HG02759 (cell line): ENCODE measurements at regions not wholly inside any gene's neighbourhood (a gene's known extent, or its start where the extent isn't known, plus 50 kb on each side); places are given as distances from the start of the nearest gene placed in this dataset.
"Not testable (repeated sequence)": the region's sequence is repeated elsewhere in the genome, so short reads cannot be mapped to it uniquely, and the experiment has no call there.

ENCODE experiments used
- ATAC-seq: cut with Tn5 transposase; IDR thresholded peaks from one replicate; pipeline ENCODE4 v1.9.1; 2021; ENCODE audit warnings: mild to moderate bottlenecking, moderate library complexity; ENCODE audit not compliant: unreplicated experiment

- not testable (repeated sequence) for ATAC-seq
Measured at GRCh38 chr5:125691738-125692530, 731.3 kb upstream of the GRAMD2B start.

DNA sequence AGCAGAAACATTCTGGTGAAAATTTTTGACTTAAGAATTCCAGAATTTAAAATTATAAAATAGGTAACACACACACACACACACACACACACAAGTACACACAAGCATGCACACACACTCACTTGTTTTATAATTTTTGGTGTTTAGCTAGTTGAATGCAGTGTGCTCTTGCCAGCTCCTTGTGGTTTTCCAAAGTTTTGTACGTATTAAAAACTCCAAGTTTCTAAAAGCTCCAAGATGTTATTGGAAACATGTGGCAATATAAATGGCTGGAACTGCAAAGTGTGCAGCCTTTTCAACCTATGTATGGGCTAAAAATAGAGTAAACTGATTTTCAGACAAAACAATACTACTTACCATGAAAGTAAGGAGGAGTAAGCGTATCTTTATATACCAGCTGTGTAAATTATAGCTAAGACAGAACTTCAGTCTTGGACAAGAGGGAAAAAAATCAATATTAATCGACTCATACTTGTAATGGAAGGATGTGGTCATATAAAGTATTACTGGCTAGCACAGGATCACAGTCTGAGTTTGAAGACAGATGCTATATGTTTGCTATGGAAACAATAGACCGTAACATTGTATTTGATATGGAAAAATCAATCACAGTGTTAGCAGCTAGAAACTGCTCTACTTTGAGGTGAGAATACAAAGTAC lies 727.1 kb upstream of the GRAMD2B start:
- no peak for ATAC-seq

- ATAC-seq: no peak
Measured at GRCh38 chr5:125696762-125697161, 726.4 kb upstream of the GRAMD2B start.

DNA sequence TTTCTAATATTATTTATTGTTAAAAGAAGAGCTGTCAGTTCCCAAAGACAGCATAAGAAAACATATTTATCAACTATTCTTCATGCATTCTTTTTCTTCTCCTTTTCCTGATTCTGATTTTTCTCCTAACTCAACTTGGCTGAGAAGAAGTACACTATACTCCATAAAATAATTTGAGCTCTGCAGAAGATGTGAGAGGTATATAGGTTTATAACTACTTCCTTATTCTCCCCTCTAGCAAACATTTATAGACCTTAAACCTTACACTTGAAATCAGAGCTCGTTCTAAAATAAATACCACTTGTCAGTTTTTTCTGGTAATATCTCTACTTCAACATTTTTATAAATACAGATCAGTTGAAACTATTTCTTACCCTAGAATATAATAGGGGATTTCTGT lies 724.8 kb upstream of the GRAMD2B start:
- no peak for ATAC-seq

DNA sequence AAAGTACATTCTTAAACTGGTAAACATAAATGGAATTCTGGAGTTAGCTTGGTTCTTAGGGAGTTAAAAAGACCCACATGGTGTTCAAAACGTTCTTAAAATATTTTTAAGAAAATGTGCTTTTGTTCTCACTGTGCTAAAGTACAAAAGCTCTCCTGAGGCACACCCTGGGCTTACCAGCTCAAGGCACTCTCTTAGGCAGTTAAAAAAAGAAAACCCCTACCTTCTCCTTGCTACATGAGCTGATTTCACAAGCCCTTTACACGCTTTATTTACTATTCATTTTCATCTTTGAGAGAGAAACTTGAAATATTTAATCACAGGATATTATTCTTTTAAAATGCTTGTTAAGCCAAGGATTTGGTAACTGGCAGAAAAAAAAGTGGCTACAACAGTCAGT lies 723.3 kb upstream of the GRAMD2B start:
- ATAC-seq: no peak

GRCh38 chr5:125700380-125700861 lies 722.8 kb upstream of the GRAMD2B start:
- no peak for ATAC-seq

GRCh38 chr5:125703616-125704015 lies 719.6 kb upstream of the GRAMD2B start:
- ATAC-seq: no peak

GRCh38 chr5:125704888-125705287 lies 718.3 kb upstream of the GRAMD2B start:
- no peak for ATAC-seq

GRCh38 chr5:125708583-125708982 lies 714.6 kb upstream of the GRAMD2B start:
- no peak for ATAC-seq

GRCh38 chr5:125710745-125711144 lies 712.5 kb upstream of the GRAMD2B start:
- ATAC-seq: no peak

DNA sequence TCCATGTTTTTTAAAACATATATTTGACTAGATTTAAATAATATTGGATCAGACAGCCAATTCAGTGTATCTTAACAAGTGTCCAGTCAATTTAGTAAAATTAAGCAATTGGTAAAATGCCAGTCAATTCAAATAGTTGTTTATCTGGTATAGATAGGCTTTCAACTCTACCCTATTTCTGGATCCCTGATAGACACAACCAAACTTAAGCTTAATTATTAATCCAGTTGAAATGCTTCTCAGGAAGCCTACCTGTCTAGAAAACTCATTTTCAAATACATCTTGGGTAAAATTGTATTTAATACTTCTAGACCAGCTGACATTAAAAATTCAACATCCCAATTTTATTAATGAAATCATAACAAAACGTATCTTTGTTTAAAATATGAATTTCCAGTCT lies 710.8 kb upstream of the GRAMD2B start:
- no peak for ATAC-seq

- ATAC-seq: no peak
Measured at GRCh38 chr5:125713109-125713805, 710.0 kb upstream of the GRAMD2B start.

DNA sequence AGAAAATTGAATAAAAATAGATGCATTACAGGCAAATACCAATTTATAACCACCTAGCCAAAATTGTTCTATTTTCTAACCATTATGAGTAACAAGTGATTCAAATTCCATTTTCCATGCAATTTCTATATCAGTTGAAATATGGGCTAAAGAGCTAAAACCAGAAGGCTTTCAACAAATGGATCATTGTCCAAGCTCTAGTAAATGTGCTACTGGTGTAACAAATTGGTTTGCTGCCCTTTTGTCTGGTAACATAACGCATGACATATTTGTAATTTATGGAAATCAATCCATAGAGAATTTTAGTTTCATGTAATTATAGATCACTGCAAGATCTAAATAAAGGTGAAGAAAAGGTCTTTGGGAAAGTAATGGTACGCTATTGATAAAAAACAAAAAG lies 708.0 kb upstream of the GRAMD2B start:
- ATAC-seq: no peak

DNA sequence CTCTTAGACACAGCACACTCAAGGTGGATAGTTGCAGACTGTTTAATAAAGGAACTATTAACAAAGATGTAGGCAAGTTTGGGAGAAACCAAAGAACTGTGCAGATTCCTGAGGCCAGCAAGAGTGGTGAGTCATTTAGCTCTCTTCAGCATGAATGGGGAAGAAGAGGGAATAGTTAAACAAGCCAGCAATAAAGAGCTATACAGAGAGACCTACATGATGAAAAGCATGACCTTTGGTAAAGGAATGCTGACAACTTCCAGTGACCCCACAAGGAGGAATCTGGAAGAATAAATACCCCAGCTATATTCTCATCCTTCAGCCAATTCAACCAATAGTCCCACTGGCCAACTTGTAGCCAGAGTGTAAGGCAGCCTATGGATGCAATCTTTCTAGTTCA lies 706.0 kb upstream of the GRAMD2B start:
- no peak for ATAC-seq

DNA sequence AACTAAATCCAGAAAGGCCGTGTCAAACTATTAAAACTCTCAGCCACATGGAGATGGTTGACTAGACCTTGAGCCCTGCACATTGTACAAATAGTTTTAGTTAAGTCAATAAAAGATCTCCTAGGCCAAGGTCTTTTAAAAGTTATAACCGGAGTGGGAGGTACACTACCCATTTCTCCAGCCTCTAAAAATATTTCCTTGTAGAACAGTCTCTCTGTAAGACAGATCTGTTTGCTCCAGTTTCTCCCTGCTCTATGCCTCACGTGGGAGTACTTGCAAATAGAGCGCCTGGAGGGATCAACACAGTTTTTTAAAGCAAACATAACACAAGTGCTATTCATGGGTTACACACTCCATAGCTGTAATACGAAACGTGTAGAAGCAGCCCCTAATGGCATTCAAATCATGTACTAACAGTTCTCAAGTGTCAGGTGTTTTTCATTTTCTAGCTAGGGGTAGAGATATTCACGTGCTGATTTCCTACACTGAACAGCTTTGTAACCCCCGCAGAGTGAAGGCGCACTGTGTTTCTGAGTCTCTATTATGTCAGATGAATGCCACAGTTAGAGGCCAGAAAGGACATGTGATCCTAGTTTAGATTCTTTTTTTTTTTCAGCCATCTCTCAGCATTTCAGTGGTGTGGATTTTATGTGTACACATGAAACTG lies 703.4 kb upstream of the GRAMD2B start:
- no peak for ATAC-seq

DNA sequence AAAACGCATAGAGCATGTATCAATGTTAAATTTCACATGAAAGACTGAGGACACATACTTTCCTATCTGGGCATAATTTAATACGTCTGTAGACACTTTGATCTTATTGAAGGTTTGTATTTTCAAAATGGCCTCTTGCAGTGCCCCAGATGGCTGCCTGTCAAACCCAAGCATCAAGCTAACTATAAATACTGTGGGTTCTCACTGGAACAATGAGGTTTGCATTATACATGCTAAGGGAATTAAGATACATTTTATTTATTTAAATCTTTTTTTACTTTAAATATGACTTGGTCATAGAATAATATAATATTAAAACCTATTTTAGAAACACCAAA lies 702.9 kb upstream of the GRAMD2B start:
- no peak for ATAC-seq

DNA sequence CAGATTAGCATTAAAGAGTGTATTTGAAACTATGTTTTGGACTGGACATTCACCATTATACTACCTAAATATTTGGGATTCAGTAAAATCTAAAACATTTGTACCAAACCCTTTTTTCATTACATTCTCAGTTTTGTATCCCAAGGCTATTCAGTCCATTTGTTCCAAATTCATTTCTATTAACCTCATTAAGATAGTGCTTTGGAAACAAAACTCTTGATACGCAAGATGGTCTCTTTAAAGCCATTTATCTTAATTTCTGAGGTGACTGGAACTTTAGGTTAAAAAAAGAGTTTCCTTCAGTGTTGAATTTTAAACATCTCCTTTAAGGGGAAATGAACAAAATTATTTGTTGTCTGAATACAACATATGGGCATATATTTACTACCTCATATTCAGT lies 702.5 kb upstream of the GRAMD2B start:
- ATAC-seq: no peak

DNA sequence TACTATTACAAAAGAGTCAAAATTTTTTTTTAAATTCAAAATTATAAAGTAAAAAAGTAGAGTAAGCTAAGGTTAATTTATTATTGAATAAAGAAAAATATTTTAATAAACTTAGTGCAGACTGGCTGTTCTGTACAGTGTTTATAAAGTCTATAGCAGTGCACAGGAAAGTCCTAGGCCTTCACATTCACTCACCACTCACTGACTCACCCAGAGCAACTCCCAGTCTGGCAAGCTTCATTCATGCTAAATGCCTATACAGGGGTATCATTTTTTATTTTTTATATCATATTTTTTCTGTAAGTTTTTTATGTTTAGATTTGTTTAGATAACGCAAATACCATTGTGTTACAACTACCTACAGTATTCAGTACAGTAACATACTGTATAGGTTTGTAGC lies 700.7 kb upstream of the GRAMD2B start:
- ATAC-seq: no peak

DNA sequence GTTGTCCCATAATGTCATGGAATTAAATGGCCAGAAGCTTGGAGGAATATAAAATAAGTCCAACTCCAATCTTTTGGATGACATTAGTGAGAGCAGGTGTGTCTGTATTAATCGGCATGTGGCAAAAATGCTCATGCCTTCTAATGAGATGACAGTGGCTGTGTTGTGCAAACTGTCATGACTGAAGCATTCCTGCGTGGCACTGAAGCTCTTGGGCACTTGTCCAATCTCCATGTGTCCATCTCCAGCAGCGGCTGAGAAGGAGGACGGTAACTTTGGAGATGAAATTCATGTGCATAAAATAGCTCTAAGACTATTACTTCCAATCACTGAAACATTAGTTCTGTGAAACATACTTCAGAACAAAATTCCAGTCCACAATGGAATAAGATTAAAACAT lies 697.5 kb upstream of the GRAMD2B start:
- ATAC-seq: no peak

GRCh38 chr5:125743939-125744338 lies 679.3 kb upstream of the GRAMD2B start:
- no peak for ATAC-seq

DNA sequence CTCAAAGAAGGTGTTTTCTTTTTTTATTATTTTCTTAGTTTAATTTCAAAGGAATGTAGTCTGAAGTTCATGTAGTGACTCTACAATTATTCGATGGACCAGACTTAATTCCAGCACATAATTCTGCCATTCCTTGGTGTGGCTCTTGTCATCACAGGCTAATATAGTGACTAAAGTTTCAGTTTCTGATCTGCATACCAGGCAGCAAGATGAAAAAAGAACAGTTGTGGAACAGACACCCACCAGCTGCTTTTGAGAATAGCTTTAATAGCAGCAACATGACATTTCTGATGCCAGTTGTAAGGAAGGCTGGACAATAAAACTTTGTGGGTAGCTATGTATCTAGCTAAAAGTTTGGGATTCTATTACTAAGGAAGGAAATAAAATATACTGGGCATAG lies 676.3 kb upstream of the GRAMD2B start:
- no peak for ATAC-seq
